Muscle of arm (tissue), 1 donor: ENCODE measurements at regions not wholly inside any gene's neighbourhood (a gene's known extent, or its start where the extent isn't known, plus 50 kb on each side); places are given as distances from the start of the nearest gene placed in this dataset.
"Not testable (repeated sequence)": the region's sequence is repeated elsewhere in the genome, so short reads cannot be mapped to it uniquely, and the experiment has no call there.

Experiments
- DNase-seq: peaks from one replicate; pipeline ENCODE4 v3.0.0-alpha.2; 2013

DNA sequence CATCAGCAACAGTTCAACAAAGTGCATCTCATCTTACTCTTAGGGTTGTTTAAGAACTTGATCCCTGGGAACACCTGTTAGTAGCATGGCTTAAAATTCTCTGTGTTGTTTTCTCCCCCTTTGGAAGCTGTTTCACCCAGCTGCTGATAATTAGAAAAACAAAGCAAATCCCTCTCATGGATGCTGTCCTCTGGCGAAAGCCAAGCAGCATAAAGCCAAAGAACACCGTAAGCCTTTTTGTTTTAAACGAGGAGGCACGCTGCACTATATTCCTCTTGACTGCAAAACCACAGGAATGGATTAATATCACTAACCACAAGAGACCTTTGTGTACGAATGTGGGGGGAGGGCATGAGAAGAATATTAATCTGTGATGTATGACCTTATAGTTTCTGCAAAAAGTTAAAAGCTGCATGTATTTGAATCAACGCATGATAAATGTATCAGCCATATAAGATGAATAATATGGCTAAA, 923.2 kb downstream of the LTN1 start:
- peak; percentile 69 for DNase-seq

- DNase-seq, result no peak
These were observed 924.0 kb downstream of the LTN1 start for GRCh38 chr21:28068455-28069358.

- DNase-seq, result no peak
These were observed 925.9 kb downstream of the LTN1 start for GRCh38 chr21:28066596-28067387.

DNA sequence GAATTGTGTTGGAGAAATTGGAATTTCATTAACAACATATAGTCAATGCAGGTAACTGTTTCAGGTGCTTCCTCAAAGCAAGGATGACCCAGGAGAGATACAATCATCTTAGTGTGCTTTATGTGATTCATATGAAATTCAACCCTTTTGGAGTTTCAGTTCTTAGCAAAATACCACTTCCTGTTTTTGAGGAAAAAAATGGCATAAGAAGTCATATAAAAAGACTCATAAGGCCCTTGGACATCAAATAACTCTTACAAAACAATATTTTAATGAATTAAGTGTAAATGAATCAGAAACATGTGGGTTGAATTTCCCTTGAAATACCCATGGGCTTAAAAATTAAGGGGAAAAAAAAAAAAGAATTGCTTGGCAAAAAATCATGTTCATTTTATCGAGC, 926.6 kb downstream of the LTN1 start:
- DNase-seq, result no peak

GRCh38 chr21:28063241-28064216, 929.1 kb downstream of the LTN1 start:
- no peak for DNase-seq

DNA sequence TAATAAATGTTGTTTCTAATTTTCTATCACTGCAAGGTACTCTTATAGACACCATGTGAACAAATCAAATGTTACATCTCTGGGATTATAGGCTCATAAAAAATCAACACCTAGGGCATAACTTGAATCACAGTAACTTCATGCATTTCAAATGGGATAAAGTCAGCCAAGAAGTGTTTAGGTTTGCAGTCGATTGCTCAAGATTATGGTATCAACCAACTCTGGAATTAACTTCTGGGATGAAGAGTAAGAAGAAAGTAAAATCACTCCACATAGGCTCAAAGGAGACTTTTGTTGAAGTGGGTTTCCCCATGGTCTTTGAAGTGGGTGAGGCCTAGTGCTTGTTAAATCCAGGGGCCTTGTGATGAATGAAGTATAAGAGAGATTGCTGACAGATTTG, 939.7 kb downstream of the LTN1 start:
- DNase-seq, result not testable (repeated sequence)

DNA sequence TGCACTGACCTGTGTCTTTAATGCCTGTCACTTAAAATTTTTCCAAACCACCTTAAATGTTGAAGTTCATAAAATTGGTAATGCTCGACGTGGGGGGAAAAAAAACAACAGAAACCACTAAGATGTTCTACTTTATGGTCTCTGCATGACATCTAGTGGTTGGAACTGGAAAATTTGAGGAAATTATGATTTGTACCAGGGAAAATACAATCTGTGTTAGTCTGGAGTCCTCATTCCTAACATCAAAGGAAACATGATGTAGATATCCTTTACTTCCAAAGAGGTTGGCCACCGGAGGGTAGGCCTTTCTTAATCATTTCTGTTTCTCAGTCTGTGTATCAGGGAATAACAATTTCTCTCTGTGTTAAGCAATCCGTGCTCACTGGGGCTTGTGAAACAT, 941.0 kb downstream of the LTN1 start:
- peak; percentile 57 for DNase-seq

GRCh38 chr21:28035692-28036091, 957.0 kb downstream of the LTN1 start:
- not testable (repeated sequence) for DNase-seq

GRCh38 chr21:28034916-28035315, 957.8 kb downstream of the LTN1 start:
- DNase-seq, result peak; percentile 19

GRCh38 chr21:28034334-28034733, 958.3 kb downstream of the LTN1 start:
- peak; percentile 76 for DNase-seq

DNA sequence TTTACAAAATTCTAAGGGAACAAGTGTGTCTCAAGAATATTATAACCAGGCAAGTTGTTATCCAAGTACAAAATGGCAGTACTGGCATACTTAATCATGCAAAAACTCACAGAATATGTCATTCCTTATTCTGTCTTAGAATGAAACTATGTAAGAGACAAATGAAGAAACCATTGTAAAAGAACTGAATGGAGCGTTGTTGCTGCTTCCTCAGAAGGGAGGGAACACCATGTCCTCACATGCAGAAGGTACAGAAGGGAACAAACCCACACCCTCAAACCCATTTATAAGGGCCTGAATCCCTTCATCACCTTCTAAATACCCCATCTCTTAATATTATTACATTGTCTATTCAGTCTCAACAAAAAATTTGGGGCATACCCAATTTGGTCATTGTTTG, 960.0 kb downstream of the LTN1 start:
- DNase-seq, result not testable (repeated sequence)

GRCh38 chr21:28031066-28031465, 961.6 kb downstream of the LTN1 start:
- not testable (repeated sequence) for DNase-seq

DNA sequence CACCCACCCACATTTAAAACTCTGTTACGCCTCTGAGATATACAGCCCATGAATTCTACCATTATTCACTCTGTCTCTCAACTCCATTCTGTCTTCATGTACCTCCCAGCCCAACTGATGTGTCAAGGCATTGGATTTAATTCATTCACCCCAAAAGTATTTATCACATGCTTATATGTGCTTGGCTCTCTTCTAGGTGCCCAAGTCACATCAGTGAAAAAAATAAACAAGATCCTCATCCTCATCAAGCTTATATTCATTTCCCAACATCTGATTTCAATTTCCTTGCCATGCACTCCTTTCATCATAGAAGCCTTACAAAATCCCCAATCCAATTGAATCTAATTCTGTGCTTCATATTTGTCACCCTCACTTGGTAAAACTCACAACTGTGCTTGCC, 967.6 kb downstream of the LTN1 start:
- no peak for DNase-seq

DNA sequence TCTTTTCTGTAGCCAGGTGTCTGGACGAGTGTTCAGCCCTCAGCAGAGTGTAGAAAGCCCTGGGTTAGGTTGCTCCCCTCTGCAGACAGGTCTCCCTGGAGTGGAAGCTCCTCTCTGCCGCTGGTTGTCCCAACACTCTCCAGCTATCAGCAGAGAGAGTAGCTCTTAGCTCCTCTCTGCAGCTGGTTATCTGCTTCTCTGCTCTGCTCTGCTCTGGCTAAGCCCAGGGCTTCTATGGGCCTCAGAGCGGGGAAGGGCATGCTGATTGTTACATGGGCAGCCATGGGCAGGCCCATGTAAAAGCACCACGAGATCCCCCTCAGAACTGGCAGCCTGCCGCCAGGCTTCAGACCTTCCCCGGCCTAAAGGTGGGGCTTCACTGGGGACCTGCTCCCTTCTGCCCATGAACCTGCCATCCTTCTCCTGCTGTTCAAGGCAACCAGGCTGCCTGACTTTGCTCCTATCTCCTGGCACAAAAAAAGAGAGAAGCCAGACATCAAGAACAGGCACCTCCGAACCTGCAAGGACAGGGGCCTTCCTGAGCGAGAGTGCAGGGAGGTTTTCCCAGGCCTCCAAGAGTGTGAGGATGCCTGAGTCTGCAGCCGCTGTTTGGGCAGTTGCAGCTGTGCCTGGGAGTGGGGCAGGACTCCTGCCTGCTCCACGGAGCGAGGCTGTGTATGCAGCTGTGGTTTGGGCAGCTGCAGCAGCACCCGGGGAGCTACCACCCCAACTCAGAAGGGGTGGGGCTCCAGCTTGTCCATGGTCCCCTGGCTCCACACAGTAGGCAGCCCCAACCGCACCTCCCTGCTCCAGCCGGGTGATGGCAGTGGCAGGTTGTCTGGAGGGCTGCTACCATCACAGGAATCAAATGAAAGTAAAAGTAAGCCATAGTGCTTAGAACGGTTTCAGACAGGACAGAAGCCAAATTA, 973.7 kb downstream of the LTN1 start:
- no peak for DNase-seq

GRCh38 chr21:28018213-28018612, 974.5 kb downstream of the LTN1 start:
- DNase-seq, result no peak

DNA sequence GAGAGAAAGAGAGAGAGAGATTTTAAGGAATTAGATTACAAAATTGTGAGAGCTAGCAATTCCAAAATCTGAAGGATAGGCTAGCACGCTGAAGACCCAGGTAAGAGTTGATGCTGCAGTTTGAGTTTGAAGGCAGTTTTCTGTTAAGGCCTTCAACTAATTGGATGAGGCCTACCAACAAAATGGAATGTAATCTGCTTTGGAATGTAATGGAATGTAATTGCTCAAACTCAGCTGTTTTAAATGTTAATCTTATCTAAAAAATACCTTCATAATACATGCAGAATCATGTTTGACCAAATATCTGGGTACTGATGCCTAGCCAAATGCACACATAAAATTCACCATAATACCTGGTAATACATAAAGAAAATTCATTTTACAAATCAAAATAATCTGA, 976.1 kb downstream of the LTN1 start:
- no peak for DNase-seq

- not testable (repeated sequence) for DNase-seq
These were observed 979.6 kb downstream of the LTN1 start for GRCh38 chr21:28013123-28013522.

DNA sequence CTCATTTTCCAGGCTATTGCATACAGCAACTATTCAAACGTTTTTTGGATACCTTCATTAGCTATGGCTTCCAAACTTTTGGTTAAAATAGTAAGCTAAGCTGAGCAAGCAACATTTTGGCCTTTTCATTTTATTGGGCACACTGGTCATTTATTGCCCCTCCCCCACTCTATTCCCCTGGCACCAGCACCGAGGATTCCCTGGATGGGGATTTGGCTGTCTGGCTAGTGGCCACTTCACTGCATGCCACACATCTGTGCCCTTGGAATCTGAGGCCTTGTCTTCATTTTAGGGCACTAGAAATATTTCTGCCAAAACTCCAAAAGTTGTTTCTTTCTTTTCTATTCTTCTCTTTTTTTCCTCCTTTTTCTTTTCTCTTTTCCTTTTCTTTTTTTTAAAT, 980.7 kb downstream of the LTN1 start:
- not testable (repeated sequence) for DNase-seq

GRCh38 chr21:28008245-28008644, 984.4 kb downstream of the LTN1 start:
- not testable (repeated sequence) for DNase-seq

DNA sequence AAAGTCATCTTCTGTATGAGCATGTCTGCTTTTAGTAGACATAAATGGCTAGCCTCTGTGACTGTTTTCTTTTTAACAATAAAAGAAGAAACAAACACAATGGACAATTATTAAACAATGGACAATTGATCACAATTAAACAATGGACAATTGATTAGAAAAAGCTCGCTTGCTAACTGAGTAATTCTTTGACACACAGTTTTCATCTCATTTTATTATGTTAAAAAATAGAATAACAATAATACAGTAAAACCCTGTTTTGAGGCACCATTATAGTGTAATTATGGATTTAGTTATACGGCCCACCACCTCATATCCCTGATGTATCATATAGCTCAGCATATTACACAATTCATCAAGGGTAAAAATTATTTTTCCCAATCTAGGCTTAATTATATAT, 989.0 kb downstream of the LTN1 start:
- not testable (repeated sequence) for DNase-seq
